Mesenchymal stem cell (in vitro differentiated cells and primary cell): ENCODE measurements at regions not wholly inside any gene's neighbourhood (a gene's known extent, or its start where the extent isn't known, plus 50 kb on each side); places are given as distances from the start of the nearest gene placed in this dataset.

Experiments
- DNase-seq: peaks from one replicate; pipeline ENCODE4 v3.0.0-alpha.2; 2013
- H2AFZ ChIP-seq: one replicate; pipeline ENCODE4 v1.6.1; 2013; ENCODE audit warnings: low read depth, mild to moderate bottlenecking, control low read depth, inconsistent platforms, low read length, moderate library complexity
- H2AK5ac ChIP-seq: 2 replicates; pipeline ENCODE4 v1.6.1; 2013; ENCODE audit warnings: low read length, moderate library complexity, mild to moderate bottlenecking, inconsistent platforms; ENCODE audit not compliant: severe bottlenecking
- H2BK120ac ChIP-seq: one replicate; pipeline ENCODE4 v1.6.1; 2013; ENCODE audit warnings: low read depth, mild to moderate bottlenecking, inconsistent platforms, low read length, moderate library complexity
- H2BK12ac ChIP-seq, 2 experiments: one replicate each; pipeline ENCODE4 v1.6.1; 2013; ENCODE audit warnings: inconsistent platforms in 2 of 2, low read length in 2 of 2, mild to moderate bottlenecking in 2 of 2, moderate library complexity in 2 of 2, control low read depth in 1 of 2
- H2BK15ac ChIP-seq: one replicate; pipeline ENCODE4 v1.6.1; 2013; ENCODE audit warnings: mild to moderate bottlenecking, low read depth, inconsistent platforms; ENCODE audit not compliant: poor library complexity, severe bottlenecking
- H2BK5ac ChIP-seq: 2 replicates; pipeline ENCODE4 v1.6.1; 2013; ENCODE audit warnings: low read depth, mild to moderate bottlenecking, low read length, control low read depth, inconsistent platforms; ENCODE audit not compliant: poor library complexity, severe bottlenecking
- H3K14ac ChIP-seq, 2 experiments: one replicate each; pipeline ENCODE4 v1.6.1; 2013; ENCODE audit warnings: inconsistent platforms in 2 of 2, low read length in 2 of 2, control low read depth in 1 of 2, mild to moderate bottlenecking in 1 of 2, moderate library complexity in 1 of 2
- H3K18ac ChIP-seq, 2 experiments: one replicate each; pipeline ENCODE4 v1.6.1; 2013; ENCODE audit warnings: inconsistent platforms in 2 of 2, low read length in 2 of 2, control low read depth in 1 of 2, low read depth in 1 of 2, mild to moderate bottlenecking in 1 of 2
- H3K23ac ChIP-seq, 2 experiments: one replicate each; pipeline ENCODE4 v1.6.1; 2013; ENCODE audit warnings: inconsistent platforms in 2 of 2, low read length in 2 of 2, mild to moderate bottlenecking in 2 of 2, moderate library complexity in 2 of 2, control low read depth in 1 of 2
- H3K27ac ChIP-seq: 2 replicates; pipeline ENCODE4 v1.5.1; 2013; ENCODE audit warnings: mild to moderate bottlenecking, moderate library complexity, low read length, control low read depth, inconsistent platforms; ENCODE audit not compliant: poor library complexity, severe bottlenecking
- H3K27me3 ChIP-seq, 2 experiments: 2 replicates each; pipeline versions ENCODE4 v1.6.1 to v1.7.0; 2013; ENCODE audit warnings: low read length in 2 of 2, mild to moderate bottlenecking in 2 of 2, moderate library complexity in 2 of 2, control low read depth in 1 of 2, inconsistent platforms in 1 of 2; ENCODE audit not compliant: control insufficient read depth in 1 of 2, insufficient read depth in 1 of 2
- H3K36me3 ChIP-seq, 2 experiments: 2 replicates each; pipeline versions ENCODE4 v1.6.1 to v1.7.0; 2013; ENCODE audit warnings: low read length in 2 of 2, control low read depth in 1 of 2, inconsistent platforms in 1 of 2, low read depth in 1 of 2, mild to moderate bottlenecking in 1 of 2; ENCODE audit not compliant: insufficient read depth in 2 of 2, control insufficient read depth in 1 of 2
- H3K4ac ChIP-seq, 2 experiments: one replicate each; pipeline ENCODE4 v1.6.1; 2013; ENCODE audit warnings: inconsistent platforms in 2 of 2, low read length in 2 of 2, mild to moderate bottlenecking in 2 of 2, moderate library complexity in 2 of 2, control low read depth in 1 of 2, low read depth in 1 of 2
- H3K4me1 ChIP-seq: 2 replicates; pipeline ENCODE4 v1.6.1; 2013; ENCODE audit warnings: low read depth, low read length, control low read depth; ENCODE audit not compliant: control insufficient read depth, insufficient read depth
- H3K4me2 ChIP-seq: 2 replicates; pipeline ENCODE4 v1.6.1; 2013; ENCODE audit warnings: low read length, mild to moderate bottlenecking, inconsistent platforms; ENCODE audit not compliant: poor library complexity, severe bottlenecking
- H3K4me3 ChIP-seq, 2 experiments: 2 replicates each; pipeline versions ENCODE4 v1.5.1 to v1.7.0; 2013; ENCODE audit warnings: low read length in 2 of 2, mild to moderate bottlenecking in 2 of 2, control low read depth in 1 of 2, low read depth in 1 of 2; ENCODE audit not compliant: insufficient read depth in 1 of 2
- H3K79me1 ChIP-seq: replicated peaks from 2 replicates; pipeline ENCODE4 v1.6.1; 2013; ENCODE audit warnings: mild to moderate bottlenecking, control low read depth, low read length, inconsistent platforms; ENCODE audit not compliant: poor library complexity, severe bottlenecking
- H3K9ac ChIP-seq: 2 replicates; pipeline ENCODE4 v1.7.0; 2013; ENCODE audit warnings: mild to moderate bottlenecking, low read length, moderate library complexity
- H3K9me3 ChIP-seq: 2 replicates; pipeline ENCODE4 v1.7.0; 2013; ENCODE audit warnings: mild to moderate bottlenecking, low read length; ENCODE audit not compliant: control insufficient read depth
- H4K8ac ChIP-seq: one replicate; pipeline ENCODE4 v1.6.1; 2013; ENCODE audit warnings: inconsistent platforms, mild to moderate bottlenecking, low read length, moderate library complexity
- H4K91ac ChIP-seq: one replicate; pipeline ENCODE4 v1.6.1; 2013; ENCODE audit warnings: mild to moderate bottlenecking, low read length, inconsistent platforms
- WGBS: methylation state at CpG from one replicate; pipeline ENCODE4 v1.1.7; 2013; ENCODE audit warnings: mixed read lengths; 5-methylcytosine and 5-hydroxymethylcytosine counted together

GRCh38 chr11:95500466-95500865 is 269.5 kb upstream of the SESN3 start:
- Histone ChIP-seq H2BK120ac (no peak overlapping the region), H3K36me3 (no peaks in the 10 kb centered on the region), H3K14ac (no peak overlapping the region), H3K23ac (no peak overlapping the region), H3K4me2 (no peak overlapping the region), H2BK12ac (no peak overlapping the region), H3K4me1 (peaks cover 8% of the 10 kb centered on the region), H3K9me3 (no peaks in the 10 kb centered on the region), H2BK5ac (no peak overlapping the region), H4K8ac (no peak overlapping the region), H2AFZ (no peak overlapping the region), H3K27me3 (no peaks in the 10 kb centered on the region), H3K4me3 (no peak overlapping the region), H4K91ac (no peak overlapping the region), H3K18ac (no peak overlapping the region), H3K27ac (no peak overlapping the region), H3K9ac (no peak overlapping the region), H2AK5ac (peak overlapping the region; percentile 83), H3K4ac (no peak overlapping the region), H2BK15ac (no peak overlapping the region), H3K79me1 (no peaks in the 10 kb centered on the region)
- 91% methylated on average over 1 of the region's 1 CpG for WGBS
- no peak for DNase-seq

- H3K23ac ChIP-seq = no peak overlapping the region
- H2BK5ac ChIP-seq = no peak overlapping the region
- H2AK5ac ChIP-seq = no peak overlapping the region
- peak overlapping the region in 1 of 2 experiments; percentile 21 for H3K18ac ChIP-seq
- H3K79me1 ChIP-seq = no peaks in the 10 kb centered on the region
- H3K4me1 ChIP-seq = peaks cover 8% of the 10 kb centered on the region
- H3K14ac ChIP-seq = no peak overlapping the region
- peak overlapping the region; percentile 70 for H3K27ac ChIP-seq
- no peak overlapping the region for H4K91ac ChIP-seq
- H2BK12ac ChIP-seq = no peak overlapping the region
- H3K9me3 ChIP-seq = no peaks in the 10 kb centered on the region
- H2BK15ac ChIP-seq = no peak overlapping the region
- H2AFZ ChIP-seq = no peak overlapping the region
- no peak overlapping the region for H3K9ac ChIP-seq
- no peak overlapping the region for H4K8ac ChIP-seq
- H3K36me3 ChIP-seq = no peaks in the 10 kb centered on the region
- H3K4ac ChIP-seq = no peak overlapping the region
- H3K4me2 ChIP-seq = no peak overlapping the region
- no peak overlapping the region for H2BK120ac ChIP-seq
- no peak overlapping the region for H3K4me3 ChIP-seq
- DNase-seq = peak; percentile 59
- H3K27me3 ChIP-seq = no peaks in the 10 kb centered on the region
These were observed 268.6 kb upstream of the SESN3 start for GRCh38 chr11:95499516-95500135.

- Histone ChIP-seq H4K91ac (peak overlapping the region; percentile 57), H3K4me3 (no peak overlapping the region), H3K9me3 (no peaks in the 10 kb centered on the region), H3K27me3 (no peaks in the 10 kb centered on the region), H2BK15ac (no peak overlapping the region), H2BK120ac (no peak overlapping the region), H3K79me1 (no peaks in the 10 kb centered on the region), H3K23ac (peak overlapping the region in 1 of 2 experiments; percentile 23), H2AFZ (no peak overlapping the region), H3K4ac (peak overlapping the region; percentile 20 to 67), H4K8ac (peak overlapping the region; percentile 35), H3K4me2 (no peak overlapping the region), H3K14ac (no peak overlapping the region), H2BK5ac (peak overlapping the region; percentile 50), H3K36me3 (no peaks in the 10 kb centered on the region), H3K18ac (peak overlapping the region; percentile 46 to 79), H3K27ac (peak overlapping the region; percentile 70), H2AK5ac (no peak overlapping the region), H3K4me1 (peaks cover 8% of the 10 kb centered on the region), H3K9ac (no peak overlapping the region), H2BK12ac (peak overlapping the region; percentile 27 to 49)
- WGBS = 17% methylated on average over 2 of the region's 2 CpGs
- no peak for DNase-seq
These were observed 267.9 kb upstream of the SESN3 start for GRCh38 chr11:95498722-95499425.

- Histone ChIP-seq H4K91ac (no peak overlapping the region), H3K79me1 (no peaks in the 10 kb centered on the region), H4K8ac (no peak overlapping the region), H2AFZ (no peak overlapping the region), H3K18ac (no peak overlapping the region), H3K9ac (no peak overlapping the region), H3K4me3 (no peak overlapping the region), H3K36me3 (no peaks in the 10 kb centered on the region), H3K4me1 (peaks cover 7% of the 10 kb centered on the region), H2BK15ac (no peak overlapping the region), H3K27me3 (no peaks in the 10 kb centered on the region), H3K4ac (no peak overlapping the region), H3K9me3 (no peaks in the 10 kb centered on the region), H3K23ac (no peak overlapping the region), H2AK5ac (no peak overlapping the region), H3K14ac (no peak overlapping the region), H2BK5ac (no peak overlapping the region), H3K27ac (no peak overlapping the region), H2BK120ac (no peak overlapping the region), H2BK12ac (no peak overlapping the region), H3K4me2 (no peak overlapping the region)
- 91% methylated on average over 1 of the region's 1 CpG for WGBS
- DNase-seq = no peak
These were observed 265.9 kb upstream of the SESN3 start for GRCh38 chr11:95496901-95497300.
